ENCODE measurements at regions not wholly inside any gene's neighbourhood (a gene's known extent, or its start where the extent isn't known, plus 50 kb on each side); places are given as distances from the start of the nearest gene placed in this dataset.

DNA sequence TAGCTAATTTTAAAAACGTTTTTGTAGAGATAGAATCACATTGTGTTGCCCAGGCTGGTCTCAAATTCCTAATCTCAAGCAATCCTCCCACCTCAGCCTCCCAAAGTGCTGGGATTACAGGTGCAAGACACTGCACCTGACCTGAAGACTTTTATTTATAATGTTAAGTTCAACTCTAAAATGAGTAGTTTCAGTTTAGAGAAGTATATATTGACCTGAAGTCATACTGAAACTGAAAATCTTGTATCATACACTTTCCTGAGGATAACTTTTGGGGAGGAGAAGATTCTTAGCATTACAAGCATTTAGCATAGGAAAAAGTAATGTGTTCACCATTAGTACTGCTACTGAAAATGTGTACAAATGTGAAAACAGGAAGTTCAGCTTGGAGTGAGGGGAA lies 249.3 kb downstream of the CASP12 start:
- TF ChIP-seq POLR2A (IDR thresholded peaks at IDR 0.05): no peak
- TF ChIP-seq, protein P1, sequence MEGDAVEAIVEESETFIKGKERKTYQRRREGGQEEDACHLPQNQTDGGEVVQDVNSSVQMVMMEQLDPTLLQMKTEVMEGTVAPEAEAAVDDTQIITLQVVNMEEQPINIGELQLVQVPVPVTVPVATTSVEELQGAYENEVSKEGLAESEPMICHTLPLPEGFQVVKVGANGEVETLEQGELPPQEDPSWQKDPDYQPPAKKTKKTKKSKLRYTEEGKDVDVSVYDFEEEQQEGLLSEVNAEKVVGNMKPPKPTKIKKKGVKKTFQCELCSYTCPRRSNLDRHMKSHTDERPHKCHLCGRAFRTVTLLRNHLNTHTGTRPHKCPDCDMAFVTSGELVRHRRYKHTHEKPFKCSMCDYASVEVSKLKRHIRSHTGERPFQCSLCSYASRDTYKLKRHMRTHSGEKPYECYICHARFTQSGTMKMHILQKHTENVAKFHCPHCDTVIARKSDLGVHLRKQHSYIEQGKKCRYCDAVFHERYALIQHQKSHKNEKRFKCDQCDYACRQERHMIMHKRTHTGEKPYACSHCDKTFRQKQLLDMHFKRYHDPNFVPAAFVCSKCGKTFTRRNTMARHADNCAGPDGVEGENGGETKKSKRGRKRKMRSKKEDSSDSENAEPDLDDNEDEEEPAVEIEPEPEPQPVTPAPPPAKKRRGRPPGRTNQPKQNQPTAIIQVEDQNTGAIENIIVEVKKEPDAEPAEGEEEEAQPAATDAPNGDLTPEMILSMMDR (IDR thresholded peaks at IDR 0.05): no peak
